Astrocyte (in vitro differentiated cells and primary cell): ENCODE measurements at regions not wholly inside any gene's neighbourhood (a gene's known extent, or its start where the extent isn't known, plus 50 kb on each side); places are given as distances from the start of the nearest gene placed in this dataset.

ENCODE experiments used
- DNase-seq: peaks from one replicate; pipeline ENCODE4 v3.0.0-alpha.2; 2010; ENCODE audit warnings: low read depth
- FAIRE-seq: peaks from 2 replicates; lab custom pipeline; 2011; peaks lifted over from hg19 to GRCh38; lab: Jason Lieb, UNC
- H2AFZ ChIP-seq: 2 replicates; pipeline ENCODE4 v1.6.0; 2012; ENCODE audit warnings: low read depth, low read length, inconsistent platforms
- H3K27ac ChIP-seq: 2 replicates; pipeline ENCODE4 v1.5.1; 2011; ENCODE audit warnings: low read depth, low read length, inconsistent platforms
- H3K27me3 ChIP-seq: 2 replicates; pipeline ENCODE4 v1.6.0; 2011; ENCODE audit warnings: low read length, inconsistent platforms; ENCODE audit not compliant: insufficient read depth
- H3K36me3 ChIP-seq: 2 replicates; pipeline ENCODE4 v1.5.1; 2011; ENCODE audit warnings: low read length, inconsistent platforms; ENCODE audit not compliant: insufficient read depth
- H3K4me1 ChIP-seq: 2 replicates; pipeline ENCODE4 v1.5.1; 2011; ENCODE audit warnings: low read length, inconsistent platforms; ENCODE audit not compliant: insufficient read depth
- H3K4me2 ChIP-seq: 2 replicates; pipeline ENCODE4 v1.6.0; 2012; ENCODE audit warnings: low read length, inconsistent platforms
- H3K4me3 ChIP-seq: 2 replicates; pipeline ENCODE4 v1.5.1; 2011; ENCODE audit warnings: low read depth, mild to moderate bottlenecking, low read length, inconsistent platforms; ENCODE audit not compliant: insufficient read depth
- H3K79me2 ChIP-seq: 2 replicates; pipeline ENCODE4 v1.6.0; 2012; ENCODE audit warnings: mild to moderate bottlenecking, low read length, inconsistent platforms; ENCODE audit not compliant: insufficient read depth
- H3K9ac ChIP-seq: 2 replicates; pipeline ENCODE4 v1.6.0; 2012; ENCODE audit warnings: mild to moderate bottlenecking, low read length, inconsistent platforms
- H3K9me3 ChIP-seq: 2 replicates; pipeline ENCODE4 v1.5.1; 2012; ENCODE audit warnings: low read depth, mild to moderate bottlenecking, low read length, inconsistent platforms; ENCODE audit not compliant: insufficient read depth
- H4K20me1 ChIP-seq: 2 replicates; pipeline ENCODE4 v1.6.0; 2012; ENCODE audit warnings: low read length, inconsistent platforms; ENCODE audit not compliant: insufficient read depth
- H3K27ac Mint-ChIP-seq: one replicate; pipeline ENCODE4 v1.8.0; 2021; ENCODE audit warnings: mild to moderate bottlenecking, mixed read lengths; ENCODE audit not compliant: unreplicated experiment
- H3K27me3 Mint-ChIP-seq: one replicate; pipeline ENCODE4 v1.8.0; 2021; ENCODE audit warnings: low read depth, mixed read lengths; ENCODE audit not compliant: unreplicated experiment
- H3K36me3 Mint-ChIP-seq: one replicate; pipeline ENCODE4 v1.8.0; 2021; ENCODE audit warnings: low read depth, mixed read lengths; ENCODE audit not compliant: unreplicated experiment
- H3K4me1 Mint-ChIP-seq: one replicate; pipeline ENCODE4 v1.8.0; 2021; ENCODE audit warnings: low read depth, mixed read lengths; ENCODE audit not compliant: unreplicated experiment
- H3K4me3 Mint-ChIP-seq: one replicate; pipeline ENCODE4 v1.8.0; 2021; ENCODE audit warnings: mild to moderate bottlenecking, moderate library complexity, mixed read lengths; ENCODE audit not compliant: unreplicated experiment
- H3K9me3 Mint-ChIP-seq: one replicate; pipeline ENCODE4 v1.8.0; 2021; ENCODE audit warnings: mild to moderate bottlenecking, mixed read lengths; ENCODE audit not compliant: unreplicated experiment
- EZH2 ChIP-seq: IDR thresholded peaks from 2 replicates; pipeline ENCODE4 v1.6.1; 2012; ENCODE audit warnings: mild to moderate bottlenecking, low read length, inconsistent platforms; ENCODE audit not compliant: insufficient read depth
- TF ChIP-seq, protein P1 (sequence below): IDR thresholded peaks from 2 replicates; pipeline ENCODE4 v1.5.1; 2011; ENCODE audit warnings: low read depth, mild to moderate bottlenecking, inconsistent platforms, low read length, moderate library complexity; ENCODE audit not compliant: insufficient read depth

- Histone ChIP-seq H3K9me3 (no peaks in the 10 kb centered on the region), H3K36me3 (no peaks in the 10 kb centered on the region), H3K79me2 (no peaks in the 10 kb centered on the region), H3K27me3 (no peaks in the 10 kb centered on the region), H3K4me1 (no peaks in the 10 kb centered on the region), H3K4me2 (no peak overlapping the region), H3K4me3 (no peak overlapping the region), H2AFZ (no peak overlapping the region), H3K27ac (no peak overlapping the region), H4K20me1 (no peaks in the 10 kb centered on the region), H3K9ac (no peak overlapping the region)
- TF ChIP-seq, protein P1, sequence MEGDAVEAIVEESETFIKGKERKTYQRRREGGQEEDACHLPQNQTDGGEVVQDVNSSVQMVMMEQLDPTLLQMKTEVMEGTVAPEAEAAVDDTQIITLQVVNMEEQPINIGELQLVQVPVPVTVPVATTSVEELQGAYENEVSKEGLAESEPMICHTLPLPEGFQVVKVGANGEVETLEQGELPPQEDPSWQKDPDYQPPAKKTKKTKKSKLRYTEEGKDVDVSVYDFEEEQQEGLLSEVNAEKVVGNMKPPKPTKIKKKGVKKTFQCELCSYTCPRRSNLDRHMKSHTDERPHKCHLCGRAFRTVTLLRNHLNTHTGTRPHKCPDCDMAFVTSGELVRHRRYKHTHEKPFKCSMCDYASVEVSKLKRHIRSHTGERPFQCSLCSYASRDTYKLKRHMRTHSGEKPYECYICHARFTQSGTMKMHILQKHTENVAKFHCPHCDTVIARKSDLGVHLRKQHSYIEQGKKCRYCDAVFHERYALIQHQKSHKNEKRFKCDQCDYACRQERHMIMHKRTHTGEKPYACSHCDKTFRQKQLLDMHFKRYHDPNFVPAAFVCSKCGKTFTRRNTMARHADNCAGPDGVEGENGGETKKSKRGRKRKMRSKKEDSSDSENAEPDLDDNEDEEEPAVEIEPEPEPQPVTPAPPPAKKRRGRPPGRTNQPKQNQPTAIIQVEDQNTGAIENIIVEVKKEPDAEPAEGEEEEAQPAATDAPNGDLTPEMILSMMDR = no peak
- no peak for TF ChIP-seq EZH2
- no peaks in the 10 kb centered on the region for H3K27me3 Mint-ChIP-seq
- DNase-seq = peak; percentile 0
- H3K9me3 Mint-ChIP-seq = no peaks in the 10 kb centered on the region
- H3K4me3 Mint-ChIP-seq = no peak overlapping the region
- no peaks in the 10 kb centered on the region for H3K36me3 Mint-ChIP-seq
- H3K27ac Mint-ChIP-seq = peak overlapping the region; percentile 55
- no peak for FAIRE-seq
- peaks cover 12% of the 10 kb centered on the region for H3K4me1 Mint-ChIP-seq
Measured at GRCh38 chr3:82875401-82875800, 1114.0 kb upstream of the GBE1 start.

GRCh38 chr3:82839871-82840270 lies 1078.4 kb upstream of the GBE1 start:
- no peaks in the 10 kb centered on the region for H3K79me2 ChIP-seq
- H4K20me1 ChIP-seq = no peaks in the 10 kb centered on the region
- TF ChIP-seq, protein P1 = no peak
- TF ChIP-seq EZH2 = no peak
- no peak overlapping the region for H3K9ac ChIP-seq
- Mint-ChIP-seq H3K4me3 (no peak overlapping the region), H3K27me3 (no peaks in the 10 kb centered on the region), H3K4me1 (no peaks in the 10 kb centered on the region), H3K27ac (no peak overlapping the region), H3K9me3 (peaks cover 12% of the 10 kb centered on the region), H3K36me3 (no peaks in the 10 kb centered on the region)
- no peaks in the 10 kb centered on the region for H3K36me3 ChIP-seq
- H2AFZ ChIP-seq = no peak overlapping the region
- DNase-seq = no peak
- H3K4me1 ChIP-seq = no peaks in the 10 kb centered on the region
- no peaks in the 10 kb centered on the region for H3K9me3 ChIP-seq
- H3K27me3 ChIP-seq = no peaks in the 10 kb centered on the region
- FAIRE-seq = no peak
- H3K4me3 ChIP-seq = no peak overlapping the region
- no peak overlapping the region for H3K27ac ChIP-seq
- H3K4me2 ChIP-seq = no peak overlapping the region

DNA sequence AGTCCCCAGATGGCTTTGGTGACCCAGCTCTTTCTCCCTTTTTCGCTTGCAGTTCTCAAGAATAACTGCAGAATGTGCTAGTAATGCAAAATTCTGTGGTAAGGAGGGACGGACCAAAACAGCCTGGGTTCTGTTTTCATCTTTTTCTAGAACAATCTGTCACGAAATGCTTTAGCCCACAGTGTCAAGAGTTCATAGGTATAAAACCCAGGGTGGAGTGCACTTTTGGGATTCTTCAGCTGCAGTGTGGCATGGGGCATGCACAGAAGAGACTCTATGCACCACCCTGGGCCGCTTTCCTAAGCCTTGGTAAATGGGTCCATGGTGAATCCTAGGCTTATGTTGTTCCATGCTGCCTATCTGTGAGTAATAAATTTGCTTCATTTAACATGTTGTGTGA lies 1072.7 kb upstream of the GBE1 start:
- Histone ChIP-seq H4K20me1 (no peaks in the 10 kb centered on the region), H3K4me3 (no peak overlapping the region), H3K9ac (no peak overlapping the region), H2AFZ (no peak overlapping the region), H3K4me2 (no peak overlapping the region), H3K27ac (no peak overlapping the region), H3K9me3 (no peaks in the 10 kb centered on the region), H3K4me1 (no peaks in the 10 kb centered on the region), H3K36me3 (no peaks in the 10 kb centered on the region), H3K27me3 (no peaks in the 10 kb centered on the region), H3K79me2 (no peaks in the 10 kb centered on the region)
- TF ChIP-seq EZH2 = no peak
- TF ChIP-seq, protein P1 = no peak
- Mint-ChIP-seq H3K27ac (no peak overlapping the region), H3K4me3 (no peak overlapping the region), H3K36me3 (no peaks in the 10 kb centered on the region), H3K4me1 (no peaks in the 10 kb centered on the region), H3K9me3 (no peaks in the 10 kb centered on the region), H3K27me3 (no peaks in the 10 kb centered on the region)
- FAIRE-seq (no peak), DNase-seq (no peak)
